Activated naive CD4-positive, alpha-beta T cell treated with anti-CD3 and anti-CD28 coated beads for 36 hours (primary cell): ENCODE measurements at regions not wholly inside any gene's neighbourhood (a gene's known extent, or its start where the extent isn't known, plus 50 kb on each side); places are given as distances from the start of the nearest gene placed in this dataset.
"Not testable (repeated sequence)": the region's sequence is repeated elsewhere in the genome, so short reads cannot be mapped to it uniquely, and the experiment has no call there.

ENCODE experiments used
- CTCF ChIA-PET: fragments of 350-600 bp; sonication (Branson Sonifier 250); formaldehyde crosslinking; loops from one replicate; lab custom pipeline; 2021; ENCODE audit warnings: antibody characterized with exemption; lab: Charles Lee
- DNase-seq: peaks from one replicate; pipeline ENCODE4 v3.0.0-alpha.2; 2020
- H3K27ac Mint-ChIP-seq: one replicate; pipeline ENCODE4 v1.8.0; 2021; ENCODE audit warnings: mild to moderate bottlenecking, mixed read lengths
- H3K27me3 Mint-ChIP-seq: one replicate; pipeline ENCODE4 v1.8.0; 2021; ENCODE audit warnings: low read depth, mixed read lengths
- H3K36me3 Mint-ChIP-seq: one replicate; pipeline ENCODE4 v1.8.0; 2021; ENCODE audit warnings: low read depth, mixed read lengths
- H3K4me1 Mint-ChIP-seq: one replicate; pipeline ENCODE4 v1.8.0; 2021; ENCODE audit warnings: low read depth, mixed read lengths
- H3K4me3 Mint-ChIP-seq: one replicate; pipeline ENCODE4 v1.8.0; 2021; ENCODE audit warnings: mild to moderate bottlenecking, moderate library complexity, mixed read lengths
- H3K9me3 Mint-ChIP-seq: one replicate; pipeline ENCODE4 v1.8.0; 2021; ENCODE audit warnings: mixed read lengths
- intact Hi-C: fragments of 100-400 bp; cut with micrococcal nuclease; formaldehyde crosslinking; loops from one replicate; pipeline ENCODE4 v1.15.1; 2023

DNA sequence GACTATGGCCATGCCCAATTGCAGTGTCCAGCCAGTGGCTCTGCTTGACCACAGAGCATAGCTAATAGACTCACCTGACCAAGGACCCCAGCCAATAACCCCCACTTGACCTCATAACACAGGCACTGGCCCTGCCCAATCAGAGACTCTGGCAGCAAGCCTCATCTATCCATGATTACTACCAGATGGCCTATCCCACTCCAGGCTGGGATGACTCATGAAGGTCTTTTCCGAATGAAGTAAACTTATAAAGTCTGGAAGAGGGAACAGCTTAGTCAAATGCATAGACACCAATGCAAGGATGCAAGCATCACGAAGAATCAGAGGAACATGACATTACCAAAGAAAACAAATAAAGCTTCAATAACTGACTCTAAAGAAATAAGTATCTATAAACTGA lies 141.4 kb downstream of the TMEM168 start:
- peaks cover 4% of the 10 kb centered on the region for H3K27me3 Mint-ChIP-seq
- intact Hi-C loops: no loop called here
- H3K36me3 Mint-ChIP-seq: no peaks in the 10 kb centered on the region
- H3K9me3 Mint-ChIP-seq: peaks cover 26% of the 10 kb centered on the region
- no peak for DNase-seq
- CTCF ChIA-PET: interaction anchor here (0.6 kb wide), 1 partner anchor 1286 kb away, joined by 4 read pairs; no protein-coding TSS in a partner anchor
- no peaks in the 10 kb centered on the region for H3K4me1 Mint-ChIP-seq
- no peak overlapping the region for H3K27ac Mint-ChIP-seq
- no peak overlapping the region for H3K4me3 Mint-ChIP-seq

GRCh38 chr7:112649560-112649959 lies 140.6 kb downstream of the TMEM168 start:
- H3K27ac Mint-ChIP-seq: no peak overlapping the region
- H3K9me3 Mint-ChIP-seq: peaks cover 19% of the 10 kb centered on the region
- H3K27me3 Mint-ChIP-seq: peaks cover 4% of the 10 kb centered on the region
- no peaks in the 10 kb centered on the region for H3K36me3 Mint-ChIP-seq
- no peak overlapping the region for H3K4me3 Mint-ChIP-seq
- H3K4me1 Mint-ChIP-seq: no peaks in the 10 kb centered on the region
- no peak for DNase-seq
- intact Hi-C loops: no loop called here
- CTCF ChIA-PET: no interaction called here

DNA sequence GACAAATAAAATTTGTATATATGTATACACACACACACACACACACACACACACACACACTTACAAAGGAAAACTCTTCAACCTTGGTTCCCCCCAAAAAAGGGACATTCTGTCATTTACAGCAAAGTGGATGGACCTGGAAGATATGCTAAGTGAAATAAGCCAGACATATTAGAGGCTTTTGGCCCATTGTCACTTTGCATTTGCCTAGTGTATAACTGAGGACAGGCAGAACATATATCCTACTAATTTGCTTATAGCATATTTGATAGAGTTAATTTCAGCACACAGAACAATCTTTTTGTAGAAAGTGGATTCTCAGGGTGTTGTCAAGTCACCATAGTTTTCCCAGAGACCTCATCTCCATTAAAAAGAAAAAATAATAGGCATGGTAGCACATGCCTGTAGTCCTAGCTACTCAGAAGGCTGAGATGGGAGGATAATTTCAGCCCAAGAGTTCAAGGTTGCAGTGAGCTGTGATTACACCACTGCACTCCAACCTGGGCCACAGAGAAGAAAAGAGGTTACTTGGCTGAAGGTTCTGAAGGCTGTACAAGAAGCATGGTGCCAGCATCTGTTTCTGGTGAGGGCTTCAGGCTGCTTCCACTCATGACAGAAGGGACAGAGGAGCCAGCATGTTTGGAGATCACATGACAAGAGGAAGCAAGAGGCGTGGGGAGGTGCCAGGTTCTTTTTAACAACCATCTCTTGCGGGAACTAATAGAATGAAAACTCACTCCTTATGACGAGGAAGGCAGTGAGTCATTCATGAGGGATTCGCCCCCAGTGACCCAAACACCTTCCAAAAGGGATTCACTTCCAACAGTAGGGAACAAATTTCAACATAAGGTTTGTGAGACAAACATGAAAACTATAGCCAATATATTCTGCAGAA lies 135.6 kb downstream of the TMEM168 start:
- H3K4me1 Mint-ChIP-seq: no peaks in the 10 kb centered on the region
- peaks cover 7% of the 10 kb centered on the region for H3K9me3 Mint-ChIP-seq
- no peaks in the 10 kb centered on the region for H3K36me3 Mint-ChIP-seq
- intact Hi-C loops: no loop called here
- CTCF ChIA-PET: no interaction called here
- no peak overlapping the region for H3K27ac Mint-ChIP-seq
- no peaks in the 10 kb centered on the region for H3K27me3 Mint-ChIP-seq
- DNase-seq: no peak
- H3K4me3 Mint-ChIP-seq: no peak overlapping the region

DNA sequence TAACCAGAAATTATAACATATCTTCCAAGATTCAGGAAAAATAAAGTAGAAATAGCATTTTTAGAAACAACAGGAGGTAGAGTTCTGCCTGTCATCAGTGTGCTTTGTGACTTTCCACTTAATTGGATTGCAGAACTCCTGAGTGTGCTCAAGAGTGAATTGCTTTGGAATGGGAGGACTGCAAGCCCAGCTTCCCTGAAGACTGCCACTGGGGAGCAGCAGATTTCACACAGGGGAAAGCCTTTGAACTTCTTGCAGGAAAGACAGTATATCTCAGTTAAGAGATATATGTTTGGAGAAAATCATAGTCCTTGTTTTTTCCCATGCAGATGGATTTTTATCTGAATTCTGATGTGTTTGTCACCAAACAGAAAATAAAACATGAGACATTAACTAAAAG lies 124.5 kb downstream of the TMEM168 start:
- Mint-ChIP-seq H3K9me3 (peaks cover 3% of the 10 kb centered on the region), H3K27ac (no peak overlapping the region), H3K36me3 (no peaks in the 10 kb centered on the region), H3K4me3 (no peak overlapping the region), H3K27me3 (peaks cover 5% of the 10 kb centered on the region), H3K4me1 (no peaks in the 10 kb centered on the region)
- CTCF ChIA-PET: no interaction called here
- no peak for DNase-seq
- intact Hi-C loops: no loop called here

GRCh38 chr7:112668561-112668960 lies 121.6 kb downstream of the TMEM168 start:
- no peaks in the 10 kb centered on the region for H3K4me1 Mint-ChIP-seq
- H3K27me3 Mint-ChIP-seq: peaks cover 7% of the 10 kb centered on the region
- CTCF ChIA-PET: no interaction called here
- H3K36me3 Mint-ChIP-seq: no peaks in the 10 kb centered on the region
- H3K9me3 Mint-ChIP-seq: no peaks in the 10 kb centered on the region
- DNase-seq: no peak
- intact Hi-C loops: no loop called here
- H3K27ac Mint-ChIP-seq: no peak overlapping the region
- H3K4me3 Mint-ChIP-seq: no peak overlapping the region

GRCh38 chr7:112669306-112669705 lies 120.9 kb downstream of the TMEM168 start:
- H3K4me3 Mint-ChIP-seq: no peak overlapping the region
- no peaks in the 10 kb centered on the region for H3K36me3 Mint-ChIP-seq
- CTCF ChIA-PET: no interaction called here
- intact Hi-C loops: no loop called here
- H3K27me3 Mint-ChIP-seq: peaks cover 7% of the 10 kb centered on the region
- no peaks in the 10 kb centered on the region for H3K9me3 Mint-ChIP-seq
- no peak for DNase-seq
- no peak overlapping the region for H3K27ac Mint-ChIP-seq
- H3K4me1 Mint-ChIP-seq: no peaks in the 10 kb centered on the region

GRCh38 chr7:112670193-112670592 lies 120.0 kb downstream of the TMEM168 start:
- H3K27me3 Mint-ChIP-seq: peaks cover 7% of the 10 kb centered on the region
- no peak overlapping the region for H3K4me3 Mint-ChIP-seq
- no peak overlapping the region for H3K27ac Mint-ChIP-seq
- no peaks in the 10 kb centered on the region for H3K36me3 Mint-ChIP-seq
- intact Hi-C loops: no loop called here
- CTCF ChIA-PET: no interaction called here
- DNase-seq: no peak
- no peaks in the 10 kb centered on the region for H3K4me1 Mint-ChIP-seq
- no peaks in the 10 kb centered on the region for H3K9me3 Mint-ChIP-seq

DNA sequence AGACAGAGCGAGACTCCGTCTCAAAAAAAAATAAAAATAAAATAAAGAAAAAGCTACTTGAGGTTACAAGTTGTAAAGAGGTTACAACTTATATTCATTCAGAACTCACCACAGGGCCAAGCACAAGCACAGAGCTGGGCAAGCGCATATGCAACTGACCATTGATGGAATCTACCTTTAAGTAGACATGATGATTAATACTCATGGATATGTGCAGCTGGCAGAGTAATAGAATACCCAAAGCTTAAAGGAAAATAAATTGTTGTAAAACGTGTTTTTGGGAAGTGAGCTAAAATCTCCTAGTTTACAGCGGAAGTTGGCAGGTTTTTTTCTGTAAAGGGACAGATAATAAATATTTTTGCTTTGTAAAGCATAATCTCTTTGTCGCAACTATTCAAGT lies 111.6 kb downstream of the TMEM168 start:
- no peak overlapping the region for H3K27ac Mint-ChIP-seq
- no peaks in the 10 kb centered on the region for H3K4me1 Mint-ChIP-seq
- no peak overlapping the region for H3K4me3 Mint-ChIP-seq
- no peaks in the 10 kb centered on the region for H3K9me3 Mint-ChIP-seq
- intact Hi-C loops: no loop called here
- CTCF ChIA-PET: no interaction called here
- no peak for DNase-seq
- peaks cover 2% of the 10 kb centered on the region for H3K27me3 Mint-ChIP-seq
- H3K36me3 Mint-ChIP-seq: no peaks in the 10 kb centered on the region

DNA sequence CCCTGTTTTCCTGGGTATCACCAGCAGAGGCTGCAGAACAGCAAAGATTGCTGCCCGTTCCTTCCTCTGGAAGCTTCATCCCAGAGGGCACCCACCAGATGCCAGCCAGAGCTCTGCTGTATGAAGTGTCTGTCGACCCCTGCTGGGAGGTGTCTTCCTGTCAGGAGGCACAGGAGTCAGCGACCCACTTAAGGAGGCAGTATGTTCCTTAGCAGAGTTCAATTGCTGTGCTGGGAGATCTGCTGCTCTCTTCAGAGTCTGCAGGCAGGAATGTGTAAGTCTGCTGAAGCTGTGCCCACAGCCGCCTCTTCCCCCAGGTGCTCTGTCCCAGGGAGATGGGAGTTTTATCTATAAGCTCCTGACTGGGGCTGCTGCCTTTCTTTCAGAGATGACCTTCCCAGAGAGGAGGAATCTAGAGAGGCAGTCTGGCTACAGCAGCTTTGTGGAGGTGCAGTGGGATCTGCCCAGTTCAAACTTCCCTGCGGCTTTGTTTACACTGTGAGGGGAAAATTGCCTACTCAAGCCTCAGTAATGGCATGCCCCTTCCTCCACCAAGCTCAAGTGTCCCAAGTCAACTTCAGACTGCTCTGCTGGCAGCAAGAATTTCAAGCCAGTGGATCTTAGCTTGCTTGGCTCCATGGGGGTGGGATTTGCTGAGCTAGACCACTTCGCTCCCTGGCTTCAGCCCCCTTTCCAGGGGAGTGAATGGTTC lies 100.6 kb downstream of the TMEM168 start:
- H3K27me3 Mint-ChIP-seq, H3K27ac Mint-ChIP-seq, DNase-seq, H3K4me3 Mint-ChIP-seq, H3K4me1 Mint-ChIP-seq, H3K36me3 Mint-ChIP-seq, intact Hi-C loops, H3K9me3 Mint-ChIP-seq, CTCF ChIA-PET: not testable (repeated sequence)

GRCh38 chr7:112692333-112692732 lies 97.9 kb downstream of the TMEM168 start:
- intact Hi-C loops: no loop called here
- Mint-ChIP-seq H3K4me3 (no peak overlapping the region), H3K27me3 (peaks cover 8% of the 10 kb centered on the region), H3K9me3 (peaks cover 2% of the 10 kb centered on the region), H3K36me3 (no peaks in the 10 kb centered on the region), H3K27ac (no peak overlapping the region), H3K4me1 (no peaks in the 10 kb centered on the region)
- DNase-seq: no peak
- CTCF ChIA-PET: no interaction called here

- H3K4me1 Mint-ChIP-seq, H3K27ac Mint-ChIP-seq, DNase-seq, H3K9me3 Mint-ChIP-seq, H3K4me3 Mint-ChIP-seq, intact Hi-C loops, CTCF ChIA-PET, H3K36me3 Mint-ChIP-seq: not testable (repeated sequence)
- H3K27me3 Mint-ChIP-seq: peaks cover 17% of the 10 kb centered on the region
These were observed 93.0 kb downstream of the TMEM168 start for GRCh38 chr7:112697211-112697610.

DNA sequence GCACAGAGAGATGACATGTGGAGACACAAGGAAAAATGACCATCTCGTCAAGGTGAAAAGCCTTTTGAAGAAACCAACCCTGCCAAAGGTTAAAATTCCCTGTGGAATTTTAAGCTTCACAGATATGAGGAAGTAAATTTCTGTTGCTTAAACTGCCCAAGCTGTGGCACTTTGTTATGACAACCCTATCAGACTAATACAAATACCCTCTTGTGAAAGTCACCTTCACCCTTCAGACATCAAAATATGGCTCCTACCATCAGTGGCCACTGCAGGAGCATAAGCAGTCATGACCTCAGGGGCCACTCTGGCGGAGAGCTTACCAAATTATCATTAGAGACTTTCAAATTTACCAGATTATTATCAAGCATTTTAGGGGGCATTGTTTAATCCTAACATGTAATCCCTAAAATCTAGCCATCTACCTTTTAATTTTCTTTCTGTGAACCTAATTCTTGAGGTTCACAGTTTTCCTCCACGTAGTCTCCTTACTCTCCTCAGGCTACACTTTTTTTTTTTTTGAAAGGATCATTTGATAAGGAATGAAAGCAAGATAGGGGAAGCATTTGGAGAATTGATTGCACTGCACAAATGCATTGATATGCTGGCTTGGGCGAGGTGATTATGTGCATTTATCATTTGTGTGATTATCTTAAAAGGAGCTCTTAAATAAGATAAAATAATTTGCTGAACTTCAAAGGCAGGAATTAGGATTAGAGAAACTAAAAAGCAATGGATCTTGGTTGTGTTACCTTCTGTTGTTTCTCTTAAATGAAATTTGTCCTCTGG lies 90.3 kb downstream of the TMEM168 start:
- CTCF ChIA-PET: no interaction called here

More for the DNA sequence above, 90.3 kb downstream of the TMEM168 start:
- Mint-ChIP-seq H3K36me3 (no peaks in the 10 kb centered on the region), H3K27ac (no peak overlapping the region), H3K4me3 (no peak overlapping the region), H3K9me3 (peaks cover 2% of the 10 kb centered on the region), H3K4me1 (no peaks in the 10 kb centered on the region), H3K27me3 (peaks cover 11% of the 10 kb centered on the region)
- intact Hi-C loops: no loop called here
- DNase-seq: no peak
